ENCODE measurements at regions not wholly inside any gene's neighbourhood (a gene's known extent, or its start where the extent isn't known, plus 50 kb on each side); places are given as distances from the start of the nearest gene placed in this dataset.

DNA sequence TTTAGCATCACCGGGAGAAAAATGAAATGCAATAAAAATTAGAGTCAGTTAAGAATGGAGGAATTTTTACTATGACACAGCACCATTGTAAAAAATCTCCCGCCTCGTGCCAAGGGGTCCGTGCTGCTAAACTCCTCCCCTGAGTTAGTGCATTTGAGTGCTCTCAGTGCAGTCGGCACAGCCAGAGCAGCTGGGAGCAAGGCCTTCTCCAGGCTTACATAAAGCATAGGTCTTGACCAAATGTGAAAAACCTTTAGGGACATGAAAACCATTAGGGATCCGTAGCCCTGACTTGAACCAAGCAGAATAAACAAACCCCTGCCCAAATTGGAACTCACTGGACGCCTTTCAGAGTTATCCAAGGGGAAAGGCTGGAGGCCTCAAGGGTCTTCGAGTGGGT, 152.6 kb downstream of the PLCE1 start:
- TF ChIP-seq, protein P1, sequence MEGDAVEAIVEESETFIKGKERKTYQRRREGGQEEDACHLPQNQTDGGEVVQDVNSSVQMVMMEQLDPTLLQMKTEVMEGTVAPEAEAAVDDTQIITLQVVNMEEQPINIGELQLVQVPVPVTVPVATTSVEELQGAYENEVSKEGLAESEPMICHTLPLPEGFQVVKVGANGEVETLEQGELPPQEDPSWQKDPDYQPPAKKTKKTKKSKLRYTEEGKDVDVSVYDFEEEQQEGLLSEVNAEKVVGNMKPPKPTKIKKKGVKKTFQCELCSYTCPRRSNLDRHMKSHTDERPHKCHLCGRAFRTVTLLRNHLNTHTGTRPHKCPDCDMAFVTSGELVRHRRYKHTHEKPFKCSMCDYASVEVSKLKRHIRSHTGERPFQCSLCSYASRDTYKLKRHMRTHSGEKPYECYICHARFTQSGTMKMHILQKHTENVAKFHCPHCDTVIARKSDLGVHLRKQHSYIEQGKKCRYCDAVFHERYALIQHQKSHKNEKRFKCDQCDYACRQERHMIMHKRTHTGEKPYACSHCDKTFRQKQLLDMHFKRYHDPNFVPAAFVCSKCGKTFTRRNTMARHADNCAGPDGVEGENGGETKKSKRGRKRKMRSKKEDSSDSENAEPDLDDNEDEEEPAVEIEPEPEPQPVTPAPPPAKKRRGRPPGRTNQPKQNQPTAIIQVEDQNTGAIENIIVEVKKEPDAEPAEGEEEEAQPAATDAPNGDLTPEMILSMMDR (IDR thresholded peaks at IDR 0.05), result no peak
- TF ChIP-seq POLR2AphosphoS5 (IDR thresholded peaks at IDR 0.05) (no peak), POLR2A (IDR thresholded peaks at IDR 0.05) (no peak), EP300 (IDR thresholded peaks at IDR 0.05) (no peak)

Data from gastroesophageal sphincter (tissue), 3 donors.